IMR-90 (cell line): ENCODE measurements at regions not wholly inside any gene's neighbourhood (a gene's known extent, or its start where the extent isn't known, plus 50 kb on each side); places are given as distances from the start of the nearest gene placed in this dataset.

Experiments used
- ATAC-seq: fragments of 200-7000 bp; cut with Tn5 transposase; 2 replicates; pipeline ENCODE4 v1.9.1; 2020; ENCODE audit warnings: low read depth, mild to moderate bottlenecking, moderate library complexity
- BruUV-seq: library from RNA; stranded (reverse); fragments of 400-500 nt; replicated peaks from 2 replicates; lab custom pipeline; 2021; lab: Mats Ljungman, UMichigan
- CTCF ChIA-PET: fragments of 300-600 bp; formaldehyde crosslinking; extraction: SDS; loops from one replicate; lab custom pipeline; 2021; ENCODE audit warnings: antibody characterized with exemption; lab: Yijun Ruan, JAX
- POLR2A ChIA-PET: fragments of 300-600 bp; sonication (Branson Sonifier 250); formaldehyde crosslinking; loops from one replicate; lab custom pipeline; 2022; ENCODE audit warnings: antibody characterized with exemption; ENCODE audit not compliant: unreplicated experiment; lab: Charles Lee
- DNase-seq: peaks from one replicate; pipeline ENCODE4 v3.0.0; 2013
- H2AFZ ChIP-seq: replicated peaks from 2 replicates; pipeline ENCODE3; 2013; ENCODE audit warnings: low read length, mild to moderate bottlenecking; ENCODE audit not compliant: poor library complexity
- H2AK5ac ChIP-seq: 2 replicates; pipeline ENCODE4 v1.6.1; 2013; ENCODE audit warnings: low read depth, low read length, inconsistent platforms
- H2AK9ac ChIP-seq: replicated peaks from 2 replicates; pipeline ENCODE3; 2013; ENCODE audit warnings: mild to moderate bottlenecking, low read depth, low read length, moderate library complexity; ENCODE audit not compliant: poor library complexity
- H2BK120ac ChIP-seq: 2 replicates; pipeline ENCODE4 v1.6.1; 2013; ENCODE audit warnings: low read depth, low read length, inconsistent platforms
- H2BK15ac ChIP-seq: 3 replicates; pipeline ENCODE4 v1.6.1; 2013; ENCODE audit warnings: low read depth, low read length, inconsistent platforms
- H2BK20ac ChIP-seq: 2 replicates; pipeline ENCODE4 v1.6.1; 2013; ENCODE audit warnings: low read depth, mild to moderate bottlenecking, inconsistent platforms, low read length, moderate library complexity
- H2BK5ac ChIP-seq: 2 replicates; pipeline ENCODE4 v1.6.1; 2013; ENCODE audit warnings: mild to moderate bottlenecking, low read depth, low read length, inconsistent platforms; ENCODE audit not compliant: poor library complexity, severe bottlenecking
- H3K14ac ChIP-seq: replicated peaks from 2 replicates; pipeline ENCODE4 v1.6.1; 2013; ENCODE audit warnings: low read depth, low read length, inconsistent platforms
- H3K18ac ChIP-seq: 2 replicates; pipeline ENCODE4 v1.6.1; 2013; ENCODE audit warnings: low read depth, low read length, control low read depth
- H3K23ac ChIP-seq: 2 replicates; pipeline ENCODE4 v1.6.1; 2013; ENCODE audit warnings: low read depth, low read length, inconsistent platforms
- H3K27ac ChIP-seq: 2 replicates; pipeline ENCODE4 v1.5.1; 2013; ENCODE audit warnings: mild to moderate bottlenecking, control low read depth, low read length; ENCODE audit not compliant: insufficient read depth
- H3K27me3 ChIP-seq: 2 replicates; pipeline ENCODE4 v1.6.1; 2013; ENCODE audit warnings: low read length; ENCODE audit not compliant: control insufficient read depth, insufficient read depth
- H3K36me3 ChIP-seq: 2 replicates; pipeline ENCODE4 v1.6.1; 2013; ENCODE audit warnings: low read length, mixed read lengths; ENCODE audit not compliant: control insufficient read depth, insufficient read depth
- H3K4ac ChIP-seq: 2 replicates; pipeline ENCODE4 v1.6.1; 2013; ENCODE audit warnings: low read depth, low read length, inconsistent platforms
- H3K4me1 ChIP-seq: 2 replicates; pipeline ENCODE4 v1.6.1; 2013; ENCODE audit warnings: low read length, mixed read lengths; ENCODE audit not compliant: control insufficient read depth, insufficient read depth
- H3K4me2 ChIP-seq: 2 replicates; pipeline ENCODE4 v1.6.1; 2013; ENCODE audit warnings: low read depth, mild to moderate bottlenecking, control low read depth, low read length, moderate library complexity
- H3K4me3 ChIP-seq: 2 replicates; pipeline ENCODE4 v1.5.1; 2013; ENCODE audit warnings: low read depth, mild to moderate bottlenecking, control low read depth, low read length, moderate library complexity; ENCODE audit not compliant: insufficient read depth
- H3K56ac ChIP-seq: 2 replicates; pipeline ENCODE4 v1.6.1; 2013; ENCODE audit warnings: low read length, inconsistent platforms; ENCODE audit not compliant: insufficient read depth; ENCODE audit errors: extremely low read depth
- H3K79me1 ChIP-seq, 2 experiments: 2 replicates each; pipeline ENCODE4 v1.6.1; 2013; ENCODE audit warnings: low read length in 2 of 2, inconsistent platforms in 1 of 2, low read depth in 1 of 2
- H3K9ac ChIP-seq: 2 replicates; pipeline ENCODE4 v1.6.1; 2013; ENCODE audit warnings: low read depth, low read length, control low read depth
- H3K9me1 ChIP-seq: 2 replicates; pipeline ENCODE4 v1.6.1; 2013; ENCODE audit warnings: low read length, inconsistent platforms; ENCODE audit not compliant: insufficient read depth
- H3K9me3 ChIP-seq: 2 replicates; pipeline ENCODE4 v1.6.1; 2013; ENCODE audit warnings: low read length; ENCODE audit not compliant: control insufficient read depth, insufficient read depth
- H4K20me1 ChIP-seq: 2 replicates; pipeline ENCODE4 v1.6.1; 2013; ENCODE audit warnings: low read length, inconsistent platforms; ENCODE audit not compliant: insufficient read depth
- H4K5ac ChIP-seq: 2 replicates; pipeline ENCODE4 v1.6.1; 2013; ENCODE audit warnings: mild to moderate bottlenecking, low read depth, low read length, control low read depth
- H4K8ac ChIP-seq, 2 experiments: 2 replicates each; pipeline ENCODE4 v1.6.1; 2013; ENCODE audit warnings: low read depth in 2 of 2, low read length in 2 of 2, control low read depth in 1 of 2, inconsistent platforms in 1 of 2
- H4K91ac ChIP-seq: 2 replicates; pipeline ENCODE4 v1.6.1; 2013; ENCODE audit warnings: low read depth, low read length, inconsistent platforms; ENCODE audit not compliant: insufficient read depth
- WGBS, 2 experiments: methylation state at CpG; one replicate each; pipeline versions ENCODE4 v1.1.5 to v1.1.7; 2013; ENCODE audit warnings: missing lambda C conversion rate in 2 of 2; ENCODE audit not compliant: insufficient read length in 1 of 2; ENCODE audit errors: extremely low coverage in 2 of 2; 5-methylcytosine and 5-hydroxymethylcytosine counted together
- dilution Hi-C: fragments of 300-500 bp; cut with HindIII; formaldehyde crosslinking; loops from one replicate; pipeline ENCODE4 v1.14.3; 2018; ENCODE audit warnings: low sequenced_read_pairs; ENCODE audit not compliant: unreplicated experiment
- in situ Hi-C: fragments of 300-500 bp; cut with MboI; formaldehyde crosslinking; loops from 3 replicates; pipeline ENCODE4 v1.14.3; 2019; ENCODE audit warnings: low sequenced_read_pairs, inconsistent platforms, mixed read lengths
- intact Hi-C: fragments of 100-400 bp; cut with micrococcal nuclease; formaldehyde crosslinking; loops from 2 replicates; pipeline ENCODE4 v1.10.0; 2022
- TF ChIP-seq, protein P1 (sequence below): fragments of 150-350 bp; IDR thresholded peaks from 2 replicates; pipeline ENCODE4 v1.6.1; 2017; ENCODE audit warnings: mild to moderate bottlenecking, antibody characterized with exemption, low read length, low read depth
- TF ChIP-seq, protein P2 (sequence below): fragments of 150-350 bp; IDR thresholded peaks from 2 replicates; pipeline ENCODE4 v1.6.1; 2016; ENCODE audit warnings: low read depth, mild to moderate bottlenecking, low read length, moderate library complexity, borderline replicate concordance

DNA sequence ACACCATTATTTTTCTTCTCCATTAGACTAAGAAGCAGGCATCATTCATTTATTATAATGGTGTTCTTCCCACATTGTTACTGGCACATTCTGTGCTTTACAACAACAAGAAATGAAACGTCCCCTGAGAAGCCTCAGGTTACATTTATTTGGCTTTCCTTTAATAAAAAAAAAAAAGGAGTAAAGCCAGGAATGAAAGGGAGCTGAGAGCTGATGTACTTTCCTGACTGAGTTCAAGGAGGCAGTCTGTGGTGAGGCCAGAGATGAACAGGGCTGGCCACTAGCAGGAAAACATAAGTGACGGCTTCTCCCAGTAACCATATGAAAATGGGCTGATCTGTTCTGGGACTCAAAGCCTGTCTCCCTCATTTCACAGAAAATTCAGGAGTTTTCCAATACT, 742.1 kb downstream of the MAFB start:
- intact Hi-C loops = no loop called here
- Histone ChIP-seq H2BK120ac (no peak overlapping the region), H2AK5ac (no peak overlapping the region), H3K56ac (no peak overlapping the region), H2BK20ac (no peak overlapping the region), H3K27ac (no peak overlapping the region), H3K4me2 (no peak overlapping the region), H4K20me1 (no peaks in the 10 kb centered on the region), H3K27me3 (no peaks in the 10 kb centered on the region), H3K4me1 (no peaks in the 10 kb centered on the region), H3K4ac (no peak overlapping the region), H2BK5ac (no peak overlapping the region), H4K91ac (no peak overlapping the region), H2AK9ac (no peak overlapping the region), H3K9ac (no peak overlapping the region), H3K36me3 (no peaks in the 10 kb centered on the region), H4K8ac (no peak overlapping the region), H3K4me3 (no peak overlapping the region), H3K18ac (no peak overlapping the region), H3K9me3 (no peaks in the 10 kb centered on the region), H2AFZ (no peak overlapping the region), H3K14ac (no peak overlapping the region), H3K9me1 (no peaks in the 10 kb centered on the region), H4K5ac (no peak overlapping the region), H3K23ac (no peak overlapping the region), H3K79me1 (no peaks in the 10 kb centered on the region), H2BK15ac (no peak overlapping the region)
- CTCF ChIA-PET = no interaction called here
- in situ Hi-C loops = no loop called here
- ATAC-seq (no peak), DNase-seq (no peak)
- BruUV-seq = no TSS peak
- POLR2A ChIA-PET = no interaction called here
- TF ChIP-seq, protein P1, sequence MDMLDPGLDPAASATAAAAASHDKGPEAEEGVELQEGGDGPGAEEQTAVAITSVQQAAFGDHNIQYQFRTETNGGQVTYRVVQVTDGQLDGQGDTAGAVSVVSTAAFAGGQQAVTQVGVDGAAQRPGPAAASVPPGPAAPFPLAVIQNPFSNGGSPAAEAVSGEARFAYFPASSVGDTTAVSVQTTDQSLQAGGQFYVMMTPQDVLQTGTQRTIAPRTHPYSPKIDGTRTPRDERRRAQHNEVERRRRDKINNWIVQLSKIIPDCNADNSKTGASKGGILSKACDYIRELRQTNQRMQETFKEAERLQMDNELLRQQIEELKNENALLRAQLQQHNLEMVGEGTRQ = no peak
- TF ChIP-seq, protein P2, sequence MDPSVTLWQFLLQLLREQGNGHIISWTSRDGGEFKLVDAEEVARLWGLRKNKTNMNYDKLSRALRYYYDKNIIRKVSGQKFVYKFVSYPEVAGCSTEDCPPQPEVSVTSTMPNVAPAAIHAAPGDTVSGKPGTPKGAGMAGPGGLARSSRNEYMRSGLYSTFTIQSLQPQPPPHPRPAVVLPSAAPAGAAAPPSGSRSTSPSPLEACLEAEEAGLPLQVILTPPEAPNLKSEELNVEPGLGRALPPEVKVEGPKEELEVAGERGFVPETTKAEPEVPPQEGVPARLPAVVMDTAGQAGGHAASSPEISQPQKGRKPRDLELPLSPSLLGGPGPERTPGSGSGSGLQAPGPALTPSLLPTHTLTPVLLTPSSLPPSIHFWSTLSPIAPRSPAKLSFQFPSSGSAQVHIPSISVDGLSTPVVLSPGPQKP = no peak
- WGBS, 2 experiments = 40% methylated on average over 1 of the region's 2 CpGs; no CpG with 5 or more reads in 1 of the 2 experiments
- dilution Hi-C loops = no loop called here
